Lung microvascular endothelial cell (primary cell): ENCODE measurements at regions not wholly inside any gene's neighbourhood (a gene's known extent, or its start where the extent isn't known, plus 50 kb on each side); places are given as distances from the start of the nearest gene placed in this dataset.
"Not testable (repeated sequence)": the region's sequence is repeated elsewhere in the genome, so short reads cannot be mapped to it uniquely, and the experiment has no call there.

Experiments used
- DNase-seq, 2 donors: peaks; one replicate each; pipeline versions ENCODE4 v3.0.0 to v3.0.0-alpha.2; 2010; ENCODE audit warnings: low read depth in 2 of 2

DNA sequence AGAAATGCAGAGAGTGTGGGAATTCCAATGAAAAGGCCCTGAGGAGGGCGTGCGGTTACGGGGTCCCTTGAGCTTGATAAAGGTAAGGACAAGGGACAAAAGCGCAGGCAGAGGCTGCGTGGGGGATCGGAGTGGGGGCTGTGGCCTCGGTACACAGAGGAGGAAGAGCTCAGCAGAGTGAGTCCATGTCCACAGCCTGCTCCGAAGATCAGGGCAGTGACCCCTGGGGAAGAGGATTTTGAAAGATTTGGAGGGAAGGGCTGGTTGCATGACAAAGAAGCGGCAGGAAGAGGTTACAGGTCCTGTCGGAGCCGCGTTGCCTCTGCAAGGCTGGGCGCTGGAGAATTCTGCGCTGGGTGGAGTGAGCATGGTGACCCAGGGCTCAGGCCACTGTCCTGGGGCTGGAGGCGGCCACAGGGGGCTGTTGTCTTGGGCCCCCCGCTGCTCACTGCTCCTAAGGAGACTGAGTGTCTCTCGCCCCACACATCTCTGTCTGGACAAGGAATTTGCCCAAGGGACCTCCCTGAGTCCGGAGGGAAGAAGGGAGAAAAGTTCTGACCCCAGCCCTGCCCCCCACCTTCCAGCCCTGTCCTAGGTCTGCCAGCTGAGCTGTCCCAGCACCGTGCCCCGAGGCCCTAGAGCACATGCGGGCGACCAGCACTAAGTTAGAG lies 69.8 kb upstream of the INSIG1 start:
- no peak for DNase-seq

GRCh38 chr7:155228459-155228845 lies 69.2 kb upstream of the INSIG1 start:
- DNase-seq = peak in 1 of 2 donors; percentile 29

GRCh38 chr7:155228894-155229293 lies 68.8 kb upstream of the INSIG1 start:
- no peak for DNase-seq

DNA sequence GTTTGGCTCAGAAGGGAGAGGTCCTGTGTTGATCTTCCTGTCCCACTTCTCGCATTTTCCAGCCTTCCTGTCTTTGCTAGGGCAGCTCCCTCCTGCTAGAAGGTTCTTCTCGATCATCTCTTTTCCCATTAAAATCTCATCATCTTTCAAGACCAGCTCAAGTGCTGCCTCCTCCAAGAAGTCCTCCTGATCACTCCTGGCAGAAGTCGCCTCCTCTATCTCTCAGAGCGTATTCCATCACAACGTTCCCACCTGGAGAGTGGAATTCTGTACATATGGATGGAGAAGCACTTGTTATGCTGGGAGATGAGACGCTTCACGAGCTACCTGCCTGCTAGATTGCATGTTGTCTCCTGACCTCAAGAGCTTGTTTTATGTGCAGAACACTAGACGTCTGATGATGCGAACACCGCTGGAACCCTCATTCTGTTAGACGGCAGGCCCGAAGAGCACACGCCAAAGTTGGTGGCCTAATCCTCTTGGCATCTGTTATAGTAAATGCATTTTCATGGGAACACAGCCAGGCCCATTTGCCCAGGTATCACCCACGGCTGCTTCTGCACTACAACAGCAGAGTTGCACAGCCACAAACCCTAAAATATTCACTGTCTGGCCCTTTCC lies 68.0 kb upstream of the INSIG1 start:
- DNase-seq = no peak

DNA sequence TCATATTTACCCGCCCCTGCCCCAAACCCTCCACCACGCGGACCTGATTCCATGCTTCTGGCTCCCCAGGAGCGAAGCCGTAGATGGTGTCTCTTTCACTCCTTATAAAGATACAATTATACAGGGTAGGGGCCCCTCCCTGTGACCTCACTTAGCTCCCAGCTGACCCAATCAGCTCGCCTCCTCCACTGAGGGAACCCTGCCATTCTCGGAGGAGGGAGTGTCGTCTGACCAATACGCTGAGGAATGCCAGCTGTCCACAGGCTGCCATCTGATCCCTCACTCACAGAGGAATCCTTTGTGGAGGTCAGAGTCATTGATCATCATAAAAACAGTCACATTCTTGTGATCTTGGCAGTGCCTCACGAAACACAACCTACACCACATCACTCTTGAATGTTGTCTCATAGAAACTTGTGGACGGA lies 67.5 kb upstream of the INSIG1 start:
- DNase-seq = peak in 1 of 2 donors; percentile 65

- DNase-seq = no peak
Measured at GRCh38 chr7:155231241-155231800, 66.4 kb upstream of the INSIG1 start.

GRCh38 chr7:155231941-155232340 lies 65.7 kb upstream of the INSIG1 start:
- no peak for DNase-seq

- no peak for DNase-seq
Measured at GRCh38 chr7:155232911-155233310, 64.8 kb upstream of the INSIG1 start.

- DNase-seq = peak in 1 of 2 donors; percentile 35
Measured at GRCh38 chr7:155233311-155234157, 64.1 kb upstream of the INSIG1 start.

DNA sequence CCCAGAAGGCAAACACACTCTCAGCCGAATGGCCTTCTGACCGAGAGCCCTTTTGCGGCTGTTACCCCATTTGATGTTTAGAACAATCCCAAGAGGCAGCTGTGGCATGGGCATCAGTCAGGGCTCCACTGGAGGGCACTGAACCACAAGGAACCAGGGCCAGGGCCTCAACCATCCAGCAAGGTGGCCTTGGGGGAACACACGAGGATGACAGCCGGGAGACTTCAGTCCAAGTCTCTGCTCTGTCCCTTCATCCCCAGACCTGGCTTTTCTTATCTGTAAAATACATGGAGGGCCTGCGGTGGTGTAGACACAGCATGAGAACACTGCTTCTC lies 63.6 kb upstream of the INSIG1 start:
- peak in 1 of 2 donors; percentile 19 for DNase-seq

GRCh38 chr7:155234950-155235789 lies 62.5 kb upstream of the INSIG1 start:
- DNase-seq = no peak

DNA sequence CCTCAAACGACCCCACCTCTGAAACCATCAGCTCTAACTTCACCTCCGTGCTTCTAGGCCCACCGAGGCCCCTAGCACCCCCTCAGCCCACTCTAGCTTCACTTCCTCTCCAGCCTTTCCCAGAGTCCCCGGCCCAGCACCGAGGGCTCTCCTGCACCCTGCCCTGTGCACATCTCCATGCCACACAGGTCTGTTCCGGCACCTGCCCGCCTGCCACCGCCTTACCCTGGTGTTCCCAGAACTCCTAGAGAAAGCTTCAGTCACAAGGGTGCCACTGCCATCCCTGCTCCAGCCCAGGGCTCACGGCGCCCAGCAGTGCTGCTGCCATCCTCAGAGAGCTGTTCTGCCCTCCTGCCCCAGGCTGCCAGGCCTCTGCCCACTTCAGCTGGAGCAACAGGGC lies 61.3 kb upstream of the INSIG1 start:
- no peak for DNase-seq

DNA sequence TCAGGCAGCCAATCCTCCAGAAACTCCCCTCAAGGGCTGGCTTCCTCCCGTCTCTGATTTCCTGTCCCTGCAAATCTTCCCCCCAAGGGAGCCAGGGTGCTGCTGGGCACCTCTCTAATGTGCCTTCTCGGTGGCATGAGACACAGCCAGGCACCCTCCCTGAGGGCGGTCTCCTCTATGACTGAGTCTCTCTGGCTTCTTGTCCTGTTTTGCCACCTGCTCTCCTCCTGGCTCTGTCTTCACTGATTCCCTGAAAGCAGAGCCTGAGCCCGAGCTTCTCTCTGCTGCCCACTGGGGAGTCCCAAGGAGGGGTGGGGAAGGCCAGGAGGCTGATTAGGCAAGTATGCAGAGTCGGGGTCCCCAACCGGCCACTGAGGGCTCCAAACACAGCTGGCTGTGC lies 60.4 kb upstream of the INSIG1 start:
- no peak for DNase-seq

GRCh38 chr7:155237730-155238129 lies 59.9 kb upstream of the INSIG1 start:
- no peak for DNase-seq

DNA sequence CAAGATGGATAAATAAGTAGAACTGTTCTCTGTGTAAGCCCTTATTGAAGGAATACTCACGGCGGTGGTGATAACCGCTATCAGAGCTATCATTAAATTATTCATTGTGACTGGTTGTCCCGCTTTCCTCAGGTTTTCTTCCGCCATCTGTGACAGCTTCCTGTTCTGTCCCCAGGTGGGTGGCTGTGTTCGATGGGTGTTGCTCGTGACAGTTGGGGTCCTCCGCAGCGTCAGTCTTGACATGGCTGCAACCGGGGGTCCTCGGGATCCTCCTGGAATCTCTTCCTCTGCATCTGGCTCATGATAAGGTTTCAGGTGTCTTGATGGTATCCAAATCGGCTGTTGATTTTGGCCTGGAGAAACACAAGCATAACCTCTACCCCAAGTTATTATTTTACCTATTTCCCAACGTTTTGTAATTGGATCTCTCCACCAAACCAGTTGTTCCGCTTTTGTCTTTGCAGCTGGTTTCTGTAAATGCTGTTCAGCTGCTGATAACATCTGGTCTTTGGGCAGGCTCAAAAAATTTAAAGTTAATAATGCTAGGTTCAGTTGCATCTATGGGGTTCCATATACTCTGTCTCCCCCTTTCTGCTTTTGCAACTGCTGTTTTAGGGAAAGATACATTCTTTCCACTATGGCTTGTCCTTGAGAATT lies 58.1 kb upstream of the INSIG1 start:
- DNase-seq = not testable (repeated sequence)

DNA sequence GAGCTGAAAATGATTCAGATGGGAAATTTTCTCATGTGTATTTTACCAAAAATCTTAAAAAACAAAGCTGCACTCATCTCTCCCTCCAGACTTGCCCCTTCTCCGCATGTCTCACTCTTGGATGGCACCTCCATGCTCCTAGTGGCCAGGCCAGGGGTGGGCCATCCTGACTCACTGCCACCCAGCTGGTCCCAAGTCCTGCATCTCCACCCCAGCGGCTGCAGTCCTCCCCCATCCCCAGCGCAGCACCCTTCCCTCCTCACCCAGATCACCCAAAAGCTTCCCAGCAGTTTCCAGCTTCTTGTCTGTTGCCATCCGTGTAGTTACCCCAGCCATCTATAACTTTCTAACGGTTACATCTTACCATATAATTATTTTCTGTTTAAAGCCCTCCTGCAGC lies 53.0 kb upstream of the INSIG1 start:
- no peak for DNase-seq

- no peak for DNase-seq
Measured at GRCh38 chr7:155247479-155248365, 50.0 kb upstream of the INSIG1 start.
